HG03095 (cell line): ENCODE measurements at regions not wholly inside any gene's neighbourhood (a gene's known extent, or its start where the extent isn't known, plus 50 kb on each side); places are given as distances from the start of the nearest gene placed in this dataset.
"Not testable (repeated sequence)": the region's sequence is repeated elsewhere in the genome, so short reads cannot be mapped to it uniquely, and the experiment has no call there.

Source experiments
- ATAC-seq: cut with Tn5 transposase; IDR thresholded peaks from one replicate; pipeline ENCODE4 v1.9.1; 2021; ENCODE audit warnings: moderate library complexity; ENCODE audit not compliant: unreplicated experiment

DNA sequence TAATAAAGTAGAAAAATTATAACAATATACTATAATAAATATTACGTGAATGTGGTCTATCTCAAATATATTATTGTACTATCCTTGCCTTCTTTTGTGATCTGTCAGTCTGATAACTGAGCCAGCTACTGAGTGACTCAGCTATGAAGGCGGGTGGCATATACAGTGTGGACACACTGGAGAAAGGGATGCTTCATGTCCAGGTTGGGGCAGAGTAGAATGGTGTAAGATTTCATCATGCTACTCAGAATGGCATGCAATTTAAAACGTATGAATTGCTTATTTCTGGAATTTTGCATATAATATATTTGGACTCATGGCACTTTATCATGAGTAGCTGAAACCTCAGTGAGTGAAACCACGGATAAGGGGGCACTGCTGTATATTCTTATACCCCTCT lies 172.9 kb upstream of the TBC1D5 start:
- ATAC-seq: no peak

DNA sequence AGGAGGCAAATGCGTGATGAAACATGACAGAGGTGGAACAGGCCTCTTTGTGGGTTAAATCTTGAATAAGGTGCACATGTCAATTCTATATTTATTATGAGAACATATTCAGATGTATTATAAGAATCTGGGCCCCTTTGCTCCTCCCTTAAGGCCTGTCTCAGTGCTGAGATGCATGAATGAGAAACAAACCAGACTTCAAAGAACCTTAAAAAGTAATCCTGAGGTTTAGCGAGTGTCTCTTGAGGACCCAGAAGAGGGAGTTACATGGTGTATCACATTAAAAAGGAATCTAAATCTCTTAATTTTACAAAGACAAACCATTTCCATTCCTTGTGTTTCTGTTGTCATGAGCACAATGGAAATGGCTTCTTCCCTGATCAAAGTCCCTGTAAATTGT lies 170.9 kb upstream of the TBC1D5 start:
- no peak for ATAC-seq

DNA sequence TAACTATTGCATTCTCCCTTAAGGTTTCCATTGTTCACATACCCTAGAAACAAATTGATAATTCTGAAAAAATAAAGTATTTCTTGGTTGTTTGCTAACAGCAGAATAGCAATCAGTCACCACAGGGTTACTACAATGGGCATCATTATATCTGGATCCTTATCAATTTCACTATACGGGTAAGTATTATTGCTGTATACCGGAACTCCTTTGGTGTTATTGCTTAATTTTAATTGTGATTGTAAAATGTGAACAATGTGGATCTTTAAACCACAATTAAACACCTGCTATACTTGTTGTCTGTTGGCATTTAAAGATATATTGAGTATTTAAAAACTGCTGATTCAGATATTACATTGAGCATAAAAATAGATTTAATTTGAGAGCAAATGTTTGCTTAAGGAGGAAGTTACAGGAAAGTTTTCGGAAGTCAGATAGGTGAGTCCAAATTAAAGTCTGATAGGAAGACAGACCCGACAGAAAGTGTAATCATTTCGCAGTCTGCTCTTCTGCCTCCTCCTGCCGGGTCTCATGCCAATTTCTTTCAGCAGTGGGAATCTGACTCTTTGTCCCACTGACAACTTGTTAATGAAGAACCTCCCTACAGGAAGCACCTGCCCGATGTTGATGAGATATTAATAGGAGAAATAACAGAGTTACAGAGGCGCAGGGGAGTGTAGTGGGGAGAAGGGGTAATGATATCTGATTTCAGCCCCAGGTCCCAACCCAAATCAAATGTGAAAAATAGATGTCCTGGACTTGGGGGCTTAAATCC lies 169.7 kb upstream of the TBC1D5 start:
- no peak for ATAC-seq

DNA sequence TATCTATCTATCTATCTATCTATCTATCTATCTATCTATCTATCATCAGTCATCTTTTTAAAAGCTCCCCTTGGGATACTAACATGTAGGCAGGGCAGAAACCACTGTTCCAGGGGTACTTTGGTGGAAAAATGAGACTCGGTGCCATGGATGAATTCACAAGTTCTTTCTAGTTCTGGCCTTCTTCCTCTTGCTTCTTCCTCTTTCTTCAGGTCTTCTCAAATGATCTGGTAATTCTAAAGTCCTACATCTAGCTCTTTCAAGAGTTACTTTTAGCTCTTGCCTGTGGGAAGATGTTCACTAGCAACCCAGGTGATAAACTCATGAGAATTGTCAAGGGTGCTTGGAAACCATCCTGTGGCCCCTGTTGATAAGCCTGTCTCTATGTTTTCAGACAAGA lies 168.5 kb upstream of the TBC1D5 start:
- no peak for ATAC-seq

DNA sequence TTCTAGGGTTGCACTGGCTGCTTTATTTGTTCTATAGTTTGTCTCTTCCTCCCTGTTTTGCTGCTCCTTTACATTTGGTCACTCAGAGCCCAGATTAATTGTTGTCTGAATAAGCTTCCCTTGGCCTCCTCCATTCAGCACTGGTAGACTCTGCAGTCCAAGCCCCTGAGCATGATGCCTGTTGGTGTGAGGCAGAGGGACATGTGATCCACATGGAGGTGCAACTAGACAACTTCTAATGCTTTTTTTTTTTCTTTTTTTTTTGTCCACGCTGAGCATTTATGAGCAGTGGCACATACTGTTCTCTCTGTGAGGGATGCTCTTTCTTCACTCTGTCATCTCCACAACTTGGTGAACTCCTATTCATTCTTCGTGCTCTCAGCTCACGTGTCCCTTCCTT lies 167.3 kb upstream of the TBC1D5 start:
- ATAC-seq: no peak

DNA sequence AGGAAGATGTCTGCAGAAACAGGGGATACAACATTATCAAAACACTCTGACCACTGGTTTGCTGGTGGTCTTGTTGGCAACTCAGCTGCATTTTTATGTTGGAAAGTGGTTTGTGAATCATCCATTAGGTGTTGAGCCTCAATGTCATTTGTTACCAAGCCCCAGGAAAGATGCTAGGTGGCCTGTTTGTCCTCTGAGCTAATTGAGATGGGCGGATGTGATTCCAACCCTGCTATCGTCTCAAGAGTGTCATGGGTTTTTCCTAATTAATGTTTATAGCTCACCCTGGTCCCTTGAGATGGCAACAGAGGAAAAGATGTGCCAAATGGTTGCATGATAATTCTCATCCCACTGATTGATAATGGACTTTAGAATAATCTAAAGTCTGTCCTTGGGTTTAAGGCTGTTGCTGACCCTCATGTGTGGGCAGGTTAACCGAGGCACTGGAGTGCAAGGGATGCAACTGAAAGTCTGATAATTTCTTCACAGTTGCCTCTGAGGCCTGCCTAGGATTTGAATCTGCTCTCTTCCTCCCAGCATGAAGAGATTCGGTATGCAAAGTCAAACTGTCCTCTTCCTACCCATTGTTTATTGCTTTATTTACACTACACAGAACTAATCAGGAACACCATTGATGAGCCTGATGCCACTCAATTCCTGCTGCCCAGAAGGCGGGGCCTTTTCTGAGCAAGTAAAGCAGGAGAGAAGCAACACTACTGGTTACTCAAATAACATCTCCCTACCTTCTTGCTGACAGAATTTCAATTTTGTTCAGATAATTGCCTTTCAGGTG lies 166.2 kb upstream of the TBC1D5 start:
- no peak for ATAC-seq

DNA sequence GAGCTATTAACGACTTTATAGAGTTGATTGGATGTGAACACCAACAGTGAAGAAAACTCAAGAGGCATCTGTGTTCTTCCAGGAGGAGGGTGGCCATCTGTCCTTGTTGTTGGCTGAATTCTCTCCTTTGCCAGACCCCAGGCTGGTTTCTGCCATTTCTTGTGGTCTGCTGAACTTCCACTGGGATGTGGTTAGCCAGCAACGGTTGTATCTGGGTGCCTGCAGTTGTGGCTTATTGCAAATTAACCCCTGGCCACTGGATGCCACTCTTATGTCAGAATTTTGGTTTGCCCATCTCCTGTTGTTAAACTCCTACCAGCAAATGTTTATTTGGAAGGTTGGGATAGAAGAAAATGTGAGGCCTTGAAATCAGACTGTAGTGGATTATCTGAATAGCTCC lies 163.6 kb upstream of the TBC1D5 start:
- no peak for ATAC-seq

DNA sequence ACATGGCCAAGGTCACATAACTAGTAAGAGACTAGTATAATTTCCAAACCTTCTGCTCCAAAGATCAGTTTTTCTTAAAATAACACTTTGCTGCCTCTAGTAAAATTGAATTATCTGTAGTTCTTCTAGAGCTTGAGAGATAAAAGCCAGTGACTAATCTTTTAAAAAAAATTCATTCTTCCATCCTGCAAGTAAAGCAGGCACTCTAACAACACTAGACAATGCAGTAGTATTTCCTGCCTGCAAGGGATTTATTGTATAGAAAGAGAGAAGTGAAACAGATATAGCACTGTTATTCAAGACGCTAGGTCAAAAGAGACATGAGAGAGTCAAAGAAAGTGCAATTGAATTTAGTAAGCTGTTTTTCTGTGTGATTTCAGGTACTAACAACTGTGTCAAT lies 159.5 kb upstream of the TBC1D5 start:
- ATAC-seq: peak; percentile 74

DNA sequence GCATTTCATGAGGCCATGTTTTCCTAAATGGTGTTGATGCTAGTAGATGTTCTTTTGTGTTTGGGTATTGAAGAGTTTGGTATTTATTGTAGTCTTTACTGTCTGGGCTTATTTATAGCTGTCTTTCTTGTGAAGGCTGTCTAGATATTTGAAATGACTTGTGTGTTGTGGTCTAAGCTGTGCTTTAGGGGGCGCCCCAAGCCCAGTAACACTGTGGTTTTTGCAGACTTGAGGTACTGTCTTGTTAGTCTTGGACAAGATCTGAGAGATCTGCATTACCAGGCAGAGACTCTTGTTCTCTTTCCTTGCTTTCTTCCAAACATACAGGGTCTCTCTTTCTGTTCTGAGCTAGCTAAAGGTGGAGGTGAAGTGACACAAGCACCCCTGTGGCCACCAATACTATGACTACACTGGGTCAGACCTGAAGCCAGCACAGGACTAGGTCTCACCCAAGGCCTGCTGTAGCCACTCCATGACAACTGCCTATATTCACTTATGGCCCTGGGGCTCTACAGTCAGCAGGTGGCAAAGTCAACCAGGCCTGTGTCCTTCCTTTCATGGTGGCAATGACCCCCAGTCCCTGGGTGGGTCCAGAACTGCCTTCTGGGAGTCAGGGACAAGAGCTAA lies 152.1 kb upstream of the TBC1D5 start:
- ATAC-seq: no peak

DNA sequence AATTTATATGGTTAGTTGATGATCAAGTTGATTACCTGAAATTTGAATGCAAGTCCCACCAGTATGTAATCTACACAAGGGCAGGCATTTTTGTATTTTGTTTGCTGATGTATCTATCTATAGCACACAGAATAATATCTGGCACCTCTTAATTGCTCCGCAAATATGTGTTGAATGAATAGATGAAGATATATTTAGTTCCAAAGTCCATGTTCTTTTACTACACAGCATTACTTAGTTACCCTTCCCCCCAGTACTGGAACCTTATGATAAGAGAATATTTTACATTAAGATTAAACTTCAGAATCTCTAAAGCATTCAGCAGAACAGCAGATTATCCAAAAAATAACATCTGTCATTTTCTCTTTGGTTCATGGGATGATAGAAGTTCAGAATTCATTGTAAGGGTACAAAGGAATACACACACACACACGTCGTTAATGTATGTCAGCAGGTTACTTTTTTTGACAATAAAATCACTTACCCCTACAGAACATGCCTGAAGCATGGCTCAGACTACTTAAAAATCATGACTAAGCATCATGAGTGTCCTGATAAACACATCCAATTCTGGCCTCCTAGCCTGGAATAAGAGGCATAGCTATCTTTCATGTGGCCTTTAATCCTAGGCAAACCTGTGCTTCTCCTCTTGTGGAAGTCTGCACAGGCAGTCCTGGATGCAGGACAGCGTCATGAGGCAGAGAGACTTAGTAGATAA lies 148.9 kb upstream of the TBC1D5 start:
- no peak for ATAC-seq

DNA sequence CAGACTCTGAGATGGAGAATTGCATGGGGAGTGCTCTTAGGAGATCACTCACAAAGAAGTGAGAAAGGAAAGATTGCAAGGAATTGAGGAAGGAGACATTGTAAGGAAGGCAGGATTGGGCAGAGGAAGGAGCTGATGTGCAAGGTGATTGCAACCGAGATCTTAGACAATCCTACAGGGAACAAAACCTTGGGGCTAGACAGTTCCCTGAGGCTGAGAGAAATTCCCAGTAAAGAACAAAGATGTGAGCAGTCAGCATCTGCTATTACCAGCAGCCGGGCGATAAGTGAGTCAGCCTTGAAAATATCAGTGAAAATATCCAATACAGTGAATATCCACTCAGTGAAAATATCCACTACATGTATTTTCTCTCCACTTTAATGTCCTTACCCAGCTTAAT lies 143.6 kb upstream of the TBC1D5 start:
- ATAC-seq: no peak

DNA sequence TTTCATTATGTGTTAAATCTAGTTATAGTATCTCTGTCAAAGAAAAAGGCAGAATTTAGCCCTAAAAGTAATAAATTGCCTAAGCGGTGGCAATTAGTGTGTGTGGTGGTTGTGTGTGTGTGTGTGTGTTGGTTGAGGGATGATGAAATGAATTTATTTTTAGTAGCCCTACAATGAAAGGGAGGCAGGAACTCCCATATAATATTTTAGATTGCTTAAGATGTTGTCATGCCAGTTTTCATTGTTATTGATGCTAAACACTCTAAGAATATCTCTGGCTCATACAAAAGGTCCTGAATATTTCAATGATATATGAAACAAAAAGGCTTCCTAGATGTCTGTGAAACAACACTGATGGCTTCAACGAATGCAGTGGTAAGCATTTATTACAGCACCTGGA lies 140.6 kb upstream of the TBC1D5 start:
- no peak for ATAC-seq

DNA sequence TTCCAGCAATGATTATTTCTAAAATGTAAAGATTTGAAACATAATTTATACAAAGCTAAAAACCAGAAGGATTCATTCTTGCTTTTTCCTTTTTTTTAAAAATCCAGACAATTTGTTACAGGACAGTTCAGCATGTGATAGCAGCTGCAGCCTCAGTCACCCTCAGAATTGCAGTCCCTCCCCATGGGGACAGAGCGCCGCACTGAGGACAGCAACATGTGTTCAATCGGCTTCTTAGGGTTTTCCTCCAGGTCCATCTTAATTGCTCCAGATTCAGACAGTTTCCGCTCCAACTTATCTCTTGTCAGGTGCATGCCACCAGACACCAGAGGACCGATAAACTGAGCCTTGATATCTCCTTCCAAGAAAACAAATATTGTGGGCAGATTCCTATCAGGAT lies 134.9 kb upstream of the TBC1D5 start:
- ATAC-seq: no peak

DNA sequence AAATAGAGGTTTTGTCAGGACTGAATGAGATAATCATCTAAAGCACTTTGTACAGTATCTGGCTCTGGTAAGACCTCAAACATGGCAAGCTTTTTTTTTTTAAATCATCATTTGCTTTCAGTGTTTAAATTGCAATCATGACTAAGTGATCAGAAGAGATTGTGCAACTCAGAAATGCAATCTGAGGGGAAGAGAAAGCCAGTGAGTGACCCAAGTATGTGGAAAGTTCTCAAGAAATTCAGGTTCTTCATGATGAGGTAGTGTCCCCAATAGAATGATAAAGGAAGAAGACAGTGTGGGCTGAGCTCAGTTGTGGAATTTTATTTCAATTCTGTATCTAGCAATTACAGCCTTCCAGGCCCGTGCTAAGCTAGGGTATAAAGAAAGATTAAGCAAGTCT lies 132.2 kb upstream of the TBC1D5 start:
- no peak for ATAC-seq

DNA sequence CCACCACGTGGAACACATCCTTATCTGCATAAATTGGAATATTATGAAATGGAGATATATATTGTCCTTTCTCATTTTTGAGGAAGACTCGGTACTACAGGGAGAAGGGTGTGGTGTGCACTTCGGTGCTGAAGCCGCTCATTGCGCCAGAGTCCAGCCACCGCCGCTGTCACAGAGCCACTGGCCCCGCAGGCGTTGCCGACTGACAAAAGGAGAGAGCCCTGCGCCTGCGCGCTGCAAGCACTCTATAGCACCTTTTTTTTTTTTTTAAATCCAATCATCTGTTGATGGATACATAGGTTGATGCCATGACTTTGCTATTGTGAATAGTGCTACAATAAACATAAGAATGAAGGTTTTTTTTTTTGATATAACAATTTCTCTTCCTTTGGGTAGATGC lies 130.0 kb upstream of the TBC1D5 start:
- ATAC-seq: no peak

DNA sequence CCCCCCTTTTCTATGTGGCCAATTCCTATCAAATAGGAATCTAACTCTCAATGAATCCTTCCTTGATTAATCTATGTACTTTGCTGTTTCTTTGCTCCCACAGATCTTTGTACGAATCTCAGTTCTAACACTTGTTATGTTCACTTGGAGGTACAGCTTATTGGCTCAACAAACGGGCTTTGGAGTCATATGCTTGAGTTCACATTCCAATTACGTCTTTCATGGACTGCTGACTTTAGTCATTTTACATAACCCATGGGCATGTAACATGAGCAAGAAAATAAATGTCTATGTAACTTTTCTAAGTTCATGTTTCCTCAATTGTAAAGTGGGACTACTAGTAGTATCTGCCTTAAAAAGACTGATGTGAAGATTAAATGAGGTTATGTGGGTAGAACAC lies 123.2 kb upstream of the TBC1D5 start:
- ATAC-seq: no peak

DNA sequence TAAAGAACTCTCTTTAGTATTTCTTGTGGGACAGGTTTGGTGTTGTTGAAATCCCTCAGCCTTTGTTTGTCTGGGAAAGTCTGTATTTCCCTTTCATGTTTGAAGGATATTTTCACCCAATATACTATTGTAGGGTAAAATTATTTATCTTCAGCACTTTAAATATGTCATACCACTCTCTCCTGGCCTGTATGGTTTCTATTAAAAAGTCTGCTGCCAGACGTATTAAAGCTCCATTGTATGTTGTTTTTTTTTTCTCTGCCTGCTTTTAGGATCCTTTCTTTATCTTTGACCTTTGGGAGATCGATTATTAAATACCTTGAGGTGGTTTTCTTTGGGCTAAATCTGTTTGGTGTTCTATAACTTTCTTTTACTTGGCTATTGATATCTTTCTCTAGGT lies 119.0 kb upstream of the TBC1D5 start:
- no peak for ATAC-seq

DNA sequence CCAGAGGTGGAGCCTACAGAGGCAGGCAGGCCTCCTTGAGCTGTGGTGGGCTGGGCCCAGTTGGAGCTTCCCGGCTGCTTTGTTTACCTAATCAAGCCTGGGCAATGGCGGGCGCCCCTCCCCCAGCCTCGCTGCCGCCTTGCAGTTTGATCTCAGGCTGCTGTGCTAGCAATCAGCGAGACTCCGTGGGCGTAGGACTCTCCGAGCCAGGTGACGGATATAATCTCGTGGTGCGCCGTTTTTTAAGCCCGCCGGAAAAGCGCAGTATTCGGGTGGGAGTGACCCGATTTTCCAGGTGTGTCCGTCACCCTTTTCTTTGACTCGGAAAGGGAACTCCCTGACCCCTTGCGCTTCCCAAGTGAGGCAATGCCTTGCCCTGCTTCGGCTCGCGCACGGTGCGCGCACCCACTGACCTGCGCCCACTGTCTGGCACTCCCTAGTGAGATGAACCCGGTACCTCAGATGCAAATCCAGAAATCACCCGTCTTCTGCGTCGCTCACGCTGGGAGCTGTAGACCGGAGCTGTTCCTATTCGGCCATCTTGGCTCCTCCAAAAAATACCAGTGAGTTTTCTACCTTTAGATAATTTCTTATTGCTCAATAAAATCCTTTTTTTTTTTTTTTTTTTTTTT lies 118.5 kb upstream of the TBC1D5 start:
- not testable (repeated sequence) for ATAC-seq

DNA sequence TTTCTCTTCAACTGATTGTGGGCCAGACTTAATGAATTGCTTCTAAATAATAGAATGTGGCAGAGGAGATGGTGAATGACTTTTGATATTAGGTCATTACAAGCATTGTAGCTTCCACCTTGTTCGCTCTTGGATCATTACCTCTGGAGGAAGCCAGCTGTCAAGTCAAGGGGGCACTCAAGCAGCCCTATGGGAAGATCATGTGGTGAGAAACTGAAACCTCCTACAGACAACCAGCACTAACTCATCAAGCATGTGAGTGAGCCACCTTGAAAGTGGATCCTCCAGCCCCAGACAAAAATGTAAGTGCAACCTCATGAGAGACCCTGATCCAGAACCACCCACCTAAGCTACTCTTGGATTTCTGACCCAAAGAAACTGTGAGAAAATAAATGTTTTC lies 109.8 kb upstream of the TBC1D5 start:
- no peak for ATAC-seq

DNA sequence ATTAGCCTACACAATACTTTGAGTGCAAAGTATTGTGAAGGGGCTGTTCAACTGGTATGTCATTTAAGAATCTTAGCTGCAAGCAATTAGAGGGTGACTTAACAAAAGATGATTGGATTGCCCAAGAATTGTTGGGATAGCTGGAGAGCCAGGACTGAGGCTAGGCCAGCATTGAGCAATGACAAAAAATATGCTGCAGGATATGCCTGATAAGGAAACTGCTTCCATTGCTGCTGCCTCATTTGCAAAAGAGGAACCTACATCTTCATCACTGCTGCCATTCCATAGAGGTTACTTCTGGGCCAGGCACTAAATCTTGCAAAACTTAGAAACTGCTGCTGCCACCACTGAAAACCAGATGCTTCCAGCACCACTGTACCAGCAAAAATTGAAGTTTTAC lies 108.0 kb upstream of the TBC1D5 start:
- ATAC-seq: no peak

DNA sequence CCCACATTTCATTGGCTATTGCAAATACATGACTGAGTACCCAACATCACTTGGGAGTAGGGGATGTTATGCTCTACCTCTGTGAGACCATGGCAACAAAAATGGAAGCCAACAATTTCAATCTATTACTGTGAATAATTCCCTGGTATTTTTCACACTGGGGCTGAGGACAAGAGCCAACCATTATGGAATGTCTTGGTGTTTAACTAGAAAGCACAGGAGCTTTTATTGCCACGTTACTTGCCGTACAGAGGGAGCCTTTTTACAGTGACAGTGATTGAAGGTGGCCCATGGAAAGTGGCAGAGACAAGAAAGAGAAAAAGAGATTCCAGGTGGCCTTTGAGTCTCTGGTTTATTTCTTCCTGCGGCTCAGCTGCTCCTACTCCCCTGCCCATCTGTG lies 105.7 kb upstream of the TBC1D5 start:
- ATAC-seq: no peak
